HEK293 (cell line): ENCODE measurements at regions not wholly inside any gene's neighbourhood (a gene's known extent, or its start where the extent isn't known, plus 50 kb on each side); places are given as distances from the start of the nearest gene placed in this dataset.
A peak's percentile ranks its signal among the peaks of the same experiment; 100 is the strongest.

ENCODE experiments used
- CTCF ChIA-PET: fragments of 350-600 bp; formaldehyde crosslinking; extraction: SDS; loops from one replicate; lab custom pipeline; 2021; ENCODE audit warnings: antibody characterized with exemption; lab: Yijun Ruan, JAX
- POLR2A ChIA-PET: fragments of 300-600 bp; formaldehyde crosslinking; extraction: SDS; loops from one replicate; lab custom pipeline; 2020; ENCODE audit warnings: antibody characterized with exemption, inconsistent platforms; lab: Yijun Ruan, JAX
- H3K27ac ChIP-seq: fragments of 200-500 bp; sonication (Bioruptor generic); 2 replicates; pipeline ENCODE4 v1.5.1; 2014; ENCODE audit warnings: low read depth, low read length, control low read depth, inconsistent platforms; ENCODE audit errors: extremely low read depth
- H3K36me3 ChIP-seq, 2 experiments: fragments of 200-500 bp in 1 of 2; sonication (Bioruptor generic) in 1 of 2; 1 replicate in 1 of 2; 2 replicates in 1 of 2; pipeline ENCODE4 v1.5.1; 2014 to 2017; ENCODE audit warnings: inconsistent platforms in 2 of 2, low read length in 2 of 2; ENCODE audit not compliant: control insufficient read depth in 2 of 2, insufficient read depth in 1 of 2
- H3K4me1 ChIP-seq: fragments of 200-500 bp; sonication (Bioruptor generic); 2 replicates; pipeline ENCODE4 v1.5.1; 2014; ENCODE audit warnings: mild to moderate bottlenecking, low read length, inconsistent platforms; ENCODE audit not compliant: control insufficient read depth, insufficient read depth
- H3K4me3 ChIP-seq: 2 replicates; pipeline ENCODE4 v1.5.1; 2011; ENCODE audit warnings: low read depth, mild to moderate bottlenecking, control low read depth, low read length, moderate library complexity
- H3K9me3 ChIP-seq: fragments of 200-500 bp; sonication (Bioruptor generic); 2 replicates; pipeline ENCODE4 v1.5.1; 2014; ENCODE audit warnings: low read depth, low read length, inconsistent platforms; ENCODE audit not compliant: control insufficient read depth, insufficient read depth
- BCL11A ChIP-seq: fragments of 450-650 bp; formaldehyde crosslinking; IDR thresholded peaks from 2 replicates; pipeline ENCODE4 v1.5.1; 2016; ENCODE audit warnings: low read depth, missing biosample characterization, missing genetic modification characterization
- GLI4 ChIP-seq: fragments of 450-650 bp; formaldehyde crosslinking; IDR thresholded peaks from 2 replicates; pipeline ENCODE4 v1.5.1; 2016; ENCODE audit warnings: missing biosample characterization, missing genetic modification characterization
- GLIS1 ChIP-seq: fragments of 450-650 bp; formaldehyde crosslinking; IDR thresholded peaks from 2 replicates; pipeline ENCODE4 v1.5.1; 2016; ENCODE audit warnings: missing biosample characterization, missing genetic modification characterization
- ZNF114 ChIP-seq: fragments of 450-650 bp; formaldehyde crosslinking; IDR thresholded peaks from 2 replicates; pipeline ENCODE4 v1.5.0; 2017; ENCODE audit warnings: missing biosample characterization, missing genetic modification characterization
- ZNF132 ChIP-seq: fragments of 450-650 bp; formaldehyde crosslinking; IDR thresholded peaks from 2 replicates; pipeline ENCODE4 v1.5.1; 2017; ENCODE audit warnings: missing biosample characterization, missing genetic modification characterization, borderline replicate concordance
- ZNF140 ChIP-seq: fragments of 450-650 bp; formaldehyde crosslinking; IDR thresholded peaks from 2 replicates; pipeline ENCODE4 v1.5.1; 2016; ENCODE audit warnings: missing biosample characterization, missing genetic modification characterization
- ZNF146 ChIP-seq: fragments of 450-650 bp; formaldehyde crosslinking; IDR thresholded peaks from 2 replicates; pipeline ENCODE4 v1.5.1; 2016; ENCODE audit warnings: missing biosample characterization, missing genetic modification characterization
- ZNF157 ChIP-seq: fragments of 450-650 bp; formaldehyde crosslinking; IDR thresholded peaks from 2 replicates; pipeline ENCODE4 v1.5.1; 2016; ENCODE audit warnings: missing biosample characterization, missing genetic modification characterization
- ZNF2 ChIP-seq: fragments of 450-650 bp; formaldehyde crosslinking; IDR thresholded peaks from 2 replicates; pipeline ENCODE4 v1.5.1; 2016; ENCODE audit warnings: missing biosample characterization, missing genetic modification characterization
- ZNF23 ChIP-seq: fragments of 450-650 bp; formaldehyde crosslinking; IDR thresholded peaks from 2 replicates; pipeline ENCODE4 v1.5.1; 2016; ENCODE audit warnings: missing biosample characterization, missing genetic modification characterization, borderline replicate concordance
- ZNF391 ChIP-seq: fragments of 450-650 bp; formaldehyde crosslinking; IDR thresholded peaks from 2 replicates; pipeline ENCODE4 v1.5.1; 2016; ENCODE audit warnings: low read depth, missing biosample characterization, missing genetic modification characterization, borderline replicate concordance
- ZNF423 ChIP-seq: fragments of 450-650 bp; formaldehyde crosslinking; IDR thresholded peaks from 2 replicates; pipeline ENCODE4 v1.5.1; 2016; ENCODE audit warnings: missing biosample characterization, missing genetic modification characterization
- ZNF48 ChIP-seq: fragments of 450-650 bp; formaldehyde crosslinking; IDR thresholded peaks from 2 replicates; pipeline ENCODE4 v1.5.1; 2016; ENCODE audit warnings: missing biosample characterization, missing genetic modification characterization
- ZNF629 ChIP-seq: fragments of 450-650 bp; formaldehyde crosslinking; IDR thresholded peaks from 2 replicates; pipeline ENCODE4 v1.5.1; 2017; ENCODE audit warnings: missing biosample characterization, missing genetic modification characterization
- ZNF692 ChIP-seq: fragments of 450-650 bp; formaldehyde crosslinking; IDR thresholded peaks from 2 replicates; pipeline ENCODE4 v1.5.1; 2016; ENCODE audit warnings: missing biosample characterization, missing genetic modification characterization
- ZSCAN16 ChIP-seq: fragments of 450-650 bp; formaldehyde crosslinking; IDR thresholded peaks from 2 replicates; pipeline ENCODE4 v1.5.1; 2016; ENCODE audit warnings: missing biosample characterization, missing genetic modification characterization
- TF ChIP-seq, protein P1 (sequence below): fragments of 450-650 bp; formaldehyde crosslinking; IDR thresholded peaks from 2 replicates; pipeline ENCODE4 v1.5.1; 2016; ENCODE audit warnings: missing biosample characterization, missing genetic modification characterization

DNA sequence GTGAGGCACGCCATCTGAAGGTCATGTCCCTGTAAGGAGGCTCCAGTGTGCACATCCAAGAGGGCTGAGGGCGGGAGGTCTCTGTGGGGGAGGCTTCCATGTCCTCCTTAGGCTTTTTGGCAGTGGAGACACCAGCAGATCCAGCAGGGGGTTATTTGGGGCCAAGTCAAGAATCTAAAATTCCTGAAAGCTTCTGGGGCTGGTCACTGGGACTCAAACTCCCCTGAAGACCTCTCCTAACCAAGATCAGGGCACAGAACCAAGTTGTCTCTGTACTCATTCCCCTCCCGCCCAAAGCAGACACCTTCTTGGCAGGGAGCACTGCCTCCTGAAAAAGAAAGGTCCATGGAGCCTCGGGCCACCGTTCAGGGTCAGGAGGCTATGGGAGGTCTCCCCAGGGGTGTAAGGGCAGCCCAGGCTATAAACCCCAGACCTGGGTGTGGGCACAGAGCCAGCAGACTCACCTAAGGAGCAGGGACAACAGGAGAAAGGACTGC lies 127.4 kb upstream of the ADRA1B start:
- ChIA-PET POLR2A (no interaction called here), CTCF (interaction anchor here (0.6 kb wide), 1 partner anchor 44 kb away, joined by 4 read pairs; no protein-coding TSS in a partner anchor)
- TF ChIP-seq, protein P1, sequence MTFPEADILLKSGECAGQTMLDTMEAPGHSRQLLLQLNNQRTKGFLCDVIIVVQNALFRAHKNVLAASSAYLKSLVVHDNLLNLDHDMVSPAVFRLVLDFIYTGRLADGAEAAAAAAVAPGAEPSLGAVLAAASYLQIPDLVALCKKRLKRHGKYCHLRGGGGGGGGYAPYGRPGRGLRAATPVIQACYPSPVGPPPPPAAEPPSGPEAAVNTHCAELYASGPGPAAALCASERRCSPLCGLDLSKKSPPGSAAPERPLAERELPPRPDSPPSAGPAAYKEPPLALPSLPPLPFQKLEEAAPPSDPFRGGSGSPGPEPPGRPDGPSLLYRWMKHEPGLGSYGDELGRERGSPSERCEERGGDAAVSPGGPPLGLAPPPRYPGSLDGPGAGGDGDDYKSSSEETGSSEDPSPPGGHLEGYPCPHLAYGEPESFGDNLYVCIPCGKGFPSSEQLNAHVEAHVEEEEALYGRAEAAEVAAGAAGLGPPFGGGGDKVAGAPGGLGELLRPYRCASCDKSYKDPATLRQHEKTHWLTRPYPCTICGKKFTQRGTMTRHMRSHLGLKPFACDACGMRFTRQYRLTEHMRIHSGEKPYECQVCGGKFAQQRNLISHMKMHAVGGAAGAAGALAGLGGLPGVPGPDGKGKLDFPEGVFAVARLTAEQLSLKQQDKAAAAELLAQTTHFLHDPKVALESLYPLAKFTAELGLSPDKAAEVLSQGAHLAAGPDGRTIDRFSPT = no peak
- TF ChIP-seq ZNF114 (no peak), GLI4 (no peak), BCL11A (no peak), ZNF48 (tag by site-specific recombination) (no peak)
- Histone ChIP-seq H3K9me3 (no peaks in the 10 kb centered on the region), H3K4me1 (no peaks in the 10 kb centered on the region), H3K36me3 (no peaks in the 10 kb centered on the region), H3K4me3 (no peak overlapping the region), H3K27ac (no peak overlapping the region)

DNA sequence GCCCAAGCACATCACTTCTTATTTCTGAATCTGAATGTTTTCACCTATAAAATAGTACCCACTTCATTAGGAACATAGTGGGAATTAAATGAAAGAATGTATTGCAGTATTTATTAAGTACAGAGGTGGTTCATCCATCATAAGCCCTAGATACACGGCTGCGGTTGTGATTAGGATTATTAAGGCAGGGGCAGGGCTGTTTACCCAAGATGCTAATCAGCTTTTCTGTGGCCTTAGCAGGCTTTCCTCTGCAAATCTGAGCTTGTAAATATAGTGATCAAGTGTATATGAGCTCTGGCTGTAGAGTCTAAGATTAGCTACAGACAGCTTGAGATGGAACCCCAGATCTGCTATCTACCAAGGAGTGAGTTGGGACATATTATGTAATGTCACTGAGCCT lies 124.1 kb upstream of the ADRA1B start:
- ChIA-PET CTCF (no interaction called here), POLR2A (no interaction called here)
- Histone ChIP-seq H3K9me3 (no peaks in the 10 kb centered on the region), H3K4me1 (no peaks in the 10 kb centered on the region), H3K27ac (no peak overlapping the region), H3K36me3 (no peaks in the 10 kb centered on the region), H3K4me3 (no peak overlapping the region)
- no peak for TF ChIP-seq ZNF2
- no peak for TF ChIP-seq ZNF692 (tag by site-specific recombination)
- no peak for TF ChIP-seq ZNF391 (tag by site-specific recombination)
- no peak for TF ChIP-seq ZNF146
- TF ChIP-seq GLIS1 = no peak
- TF ChIP-seq ZNF140 (tag by site-specific recombination) = no peak
- TF ChIP-seq ZNF132 (tag by site-specific recombination) = no peak
- TF ChIP-seq ZNF629 (tag by site-specific recombination) = no peak
- TF ChIP-seq ZNF23 = no peak
- TF ChIP-seq ZNF157 (tag by site-specific recombination) = no peak

DNA sequence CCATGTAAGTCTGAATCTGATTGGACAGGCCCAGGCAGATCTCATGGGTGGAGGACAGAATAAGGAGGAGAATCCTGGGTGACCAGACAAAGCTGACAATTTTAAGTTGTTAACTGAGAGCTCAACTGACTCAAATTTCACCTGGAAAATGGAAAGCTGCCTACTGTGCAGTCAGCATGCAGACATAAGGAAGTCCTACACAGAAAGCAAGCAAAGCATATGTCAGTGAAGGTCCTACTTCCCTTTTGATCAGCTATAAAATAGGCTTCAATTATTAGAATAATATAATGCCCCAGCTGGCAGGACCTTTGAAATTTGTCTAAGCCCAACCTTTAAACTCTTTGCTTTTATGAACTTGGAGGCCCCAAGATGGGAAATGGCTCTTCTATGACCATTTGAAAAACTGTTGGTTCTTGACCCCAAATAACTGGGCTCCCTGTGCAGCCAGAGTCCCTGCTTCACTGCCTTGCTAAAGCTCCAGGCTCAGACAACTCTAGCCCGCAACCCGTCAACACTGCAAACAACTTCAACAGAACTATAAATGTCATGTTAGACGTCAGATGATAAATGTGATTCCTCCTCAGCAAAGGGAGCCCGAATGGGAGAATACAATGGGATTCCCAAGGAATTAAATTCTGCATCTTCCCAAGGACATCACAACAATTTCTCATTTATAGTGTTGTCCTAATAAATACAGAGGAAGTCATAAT lies 118.9 kb upstream of the ADRA1B start:
- H3K4me1 ChIP-seq = no peaks in the 10 kb centered on the region
- no peaks in the 10 kb centered on the region for H3K9me3 ChIP-seq
- H3K27ac ChIP-seq = no peak overlapping the region
- CTCF ChIA-PET = no interaction called here
- no peak overlapping the region for H3K4me3 ChIP-seq
- POLR2A ChIA-PET = interaction anchor here (0.7 kb wide), 1 partner anchor 70 kb away, joined by 3 read pairs; no protein-coding TSS in a partner anchor
- no peaks in the 10 kb centered on the region for H3K36me3 ChIP-seq
- TF ChIP-seq ZSCAN16 (peak; percentile 78), ZNF423 (tag by site-specific recombination) (no peak)
